HFFc6 (cell line): ENCODE measurements at regions not wholly inside any gene's neighbourhood (a gene's known extent, or its start where the extent isn't known, plus 50 kb on each side); places are given as distances from the start of the nearest gene placed in this dataset.

Experiments used
- DNase-seq: peaks from one replicate; pipeline ENCODE4 v3.0.0-alpha.2; 2018
- H3K27ac Mint-ChIP-seq: 2 replicates; pipeline ENCODE4 v1.8.0; 2020; ENCODE audit warnings: mild to moderate bottlenecking, mixed read lengths
- H3K27me3 Mint-ChIP-seq: 2 replicates; pipeline ENCODE4 v1.8.0; 2021; ENCODE audit warnings: mild to moderate bottlenecking, moderate library complexity, mixed read lengths; ENCODE audit not compliant: insufficient read depth
- H3K36me3 Mint-ChIP-seq: 2 replicates; pipeline ENCODE4 v1.8.0; 2021; ENCODE audit warnings: low read depth, mixed read lengths
- H3K4me1 Mint-ChIP-seq: 2 replicates; pipeline ENCODE4 v1.8.0; 2020; ENCODE audit warnings: low read depth, mixed read lengths
- H3K4me3 Mint-ChIP-seq: 2 replicates; pipeline ENCODE4 v1.8.0; 2020; ENCODE audit warnings: mild to moderate bottlenecking, moderate library complexity, mixed read lengths
- H3K9me3 Mint-ChIP-seq: 2 replicates; pipeline ENCODE4 v1.8.0; 2020; ENCODE audit warnings: mild to moderate bottlenecking, mixed read lengths
- TF ChIP-seq, protein P1 (sequence below): fragments of 200-600 bp; sonication (generic); IDR thresholded peaks from 2 replicates; pipeline ENCODE4 v1.5.0; 2021; ENCODE audit warnings: antibody characterized with exemption, mild to moderate bottlenecking

DNA sequence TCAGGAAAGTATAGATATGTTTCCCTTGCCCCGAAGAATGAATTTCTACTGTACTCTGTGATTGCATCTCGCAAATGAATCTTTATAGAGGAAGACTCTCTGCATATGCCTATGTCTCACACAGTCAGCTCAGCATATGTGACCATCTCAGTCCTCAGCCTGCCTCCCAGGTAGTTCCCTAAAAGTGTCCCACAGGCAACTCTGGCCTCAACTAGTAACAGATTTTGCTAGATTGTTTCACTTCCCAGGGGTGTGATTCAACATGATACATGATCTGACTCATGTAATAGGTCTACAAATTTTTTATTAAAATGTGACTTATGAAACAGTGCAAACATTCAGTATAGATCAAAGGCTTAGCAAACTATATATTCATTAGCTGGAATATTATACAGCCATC, 296.6 kb upstream of the CRIM1 start:
- no peaks in the 10 kb centered on the region for H3K36me3 Mint-ChIP-seq
- TF ChIP-seq, protein P1, sequence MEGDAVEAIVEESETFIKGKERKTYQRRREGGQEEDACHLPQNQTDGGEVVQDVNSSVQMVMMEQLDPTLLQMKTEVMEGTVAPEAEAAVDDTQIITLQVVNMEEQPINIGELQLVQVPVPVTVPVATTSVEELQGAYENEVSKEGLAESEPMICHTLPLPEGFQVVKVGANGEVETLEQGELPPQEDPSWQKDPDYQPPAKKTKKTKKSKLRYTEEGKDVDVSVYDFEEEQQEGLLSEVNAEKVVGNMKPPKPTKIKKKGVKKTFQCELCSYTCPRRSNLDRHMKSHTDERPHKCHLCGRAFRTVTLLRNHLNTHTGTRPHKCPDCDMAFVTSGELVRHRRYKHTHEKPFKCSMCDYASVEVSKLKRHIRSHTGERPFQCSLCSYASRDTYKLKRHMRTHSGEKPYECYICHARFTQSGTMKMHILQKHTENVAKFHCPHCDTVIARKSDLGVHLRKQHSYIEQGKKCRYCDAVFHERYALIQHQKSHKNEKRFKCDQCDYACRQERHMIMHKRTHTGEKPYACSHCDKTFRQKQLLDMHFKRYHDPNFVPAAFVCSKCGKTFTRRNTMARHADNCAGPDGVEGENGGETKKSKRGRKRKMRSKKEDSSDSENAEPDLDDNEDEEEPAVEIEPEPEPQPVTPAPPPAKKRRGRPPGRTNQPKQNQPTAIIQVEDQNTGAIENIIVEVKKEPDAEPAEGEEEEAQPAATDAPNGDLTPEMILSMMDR: no peak
- H3K27ac Mint-ChIP-seq: no peak overlapping the region
- no peak for DNase-seq
- no peaks in the 10 kb centered on the region for H3K9me3 Mint-ChIP-seq
- H3K4me1 Mint-ChIP-seq: no peaks in the 10 kb centered on the region
- no peak overlapping the region for H3K4me3 Mint-ChIP-seq
- peaks cover 1% of the 10 kb centered on the region for H3K27me3 Mint-ChIP-seq

GRCh38 chr2:36058076-36058475, 297.5 kb upstream of the CRIM1 start:
- Mint-ChIP-seq H3K27me3 (peaks cover 1% of the 10 kb centered on the region), H3K4me3 (no peak overlapping the region), H3K9me3 (no peaks in the 10 kb centered on the region), H3K36me3 (no peaks in the 10 kb centered on the region), H3K27ac (no peak overlapping the region; the same call in 1 of the 2 replicates), H3K4me1 (no peaks in the 10 kb centered on the region)
- no peak for DNase-seq
- TF ChIP-seq, protein P1: no peak

DNA sequence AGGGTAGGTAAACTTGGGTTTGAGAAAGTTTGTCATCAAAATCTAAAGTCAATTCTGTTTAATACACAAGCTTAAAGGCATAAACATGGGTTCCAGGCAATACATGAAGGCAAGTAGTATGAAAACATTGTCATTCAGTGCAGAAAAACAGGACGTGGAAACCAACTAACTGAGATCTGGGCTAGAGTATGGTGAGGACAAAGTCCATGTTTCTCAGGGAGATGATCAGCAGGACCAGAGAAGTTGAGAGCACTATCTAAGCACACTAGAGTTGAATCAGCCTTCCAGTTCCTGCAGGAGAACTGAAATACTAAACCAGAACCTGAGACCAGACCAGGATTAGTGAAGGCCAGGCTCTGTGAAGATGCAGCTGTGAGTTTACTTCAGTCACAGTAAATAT, 302.8 kb upstream of the CRIM1 start:
- Mint-ChIP-seq H3K9me3 (no peaks in the 10 kb centered on the region), H3K27ac (no peak overlapping the region), H3K4me3 (no peak overlapping the region), H3K4me1 (no peaks in the 10 kb centered on the region), H3K36me3 (no peaks in the 10 kb centered on the region), H3K27me3 (peaks cover 2% of the 10 kb centered on the region; the same call in 1 of the 2 replicates)
- DNase-seq: no peak
- TF ChIP-seq, protein P1: no peak

DNA sequence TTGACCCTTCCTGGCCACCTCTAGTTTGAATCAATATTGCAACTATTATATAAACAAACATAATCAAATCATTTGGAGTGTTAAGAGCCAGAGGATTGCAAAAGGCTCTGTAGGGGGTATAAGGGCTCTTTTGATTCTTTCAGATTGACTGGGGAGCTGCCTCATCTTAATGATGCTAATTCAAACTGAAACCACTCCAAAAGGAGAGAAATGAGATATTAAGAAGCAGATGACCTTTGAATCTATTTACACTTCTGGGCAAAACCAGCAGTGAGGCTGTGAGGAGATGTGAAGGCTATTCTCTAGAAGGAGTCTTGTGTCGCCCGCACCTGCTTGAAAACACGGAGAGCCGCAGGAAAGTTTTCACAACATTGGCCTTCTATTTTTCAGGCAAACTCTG, 311.2 kb upstream of the CRIM1 start:
- Mint-ChIP-seq H3K4me3 (no peak overlapping the region), H3K4me1 (no peaks in the 10 kb centered on the region)

DNA sequence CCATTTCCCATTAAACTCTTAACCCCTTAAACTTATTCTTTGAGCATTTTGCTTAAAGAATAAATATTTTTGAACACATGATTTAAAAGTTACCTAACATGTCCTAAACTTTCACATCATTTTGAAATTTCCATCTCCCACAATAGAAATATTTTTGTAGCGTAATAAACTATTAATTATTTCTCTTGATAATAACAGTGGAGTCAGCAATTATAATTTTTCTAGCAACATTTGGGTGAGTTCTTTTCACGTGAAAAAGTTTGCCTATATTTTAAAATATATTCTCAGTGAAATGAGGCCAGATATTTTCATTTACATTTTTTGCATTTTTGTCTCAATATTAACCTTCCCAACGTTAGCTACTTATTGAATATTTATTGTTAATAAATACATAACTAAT, 320.4 kb upstream of the CRIM1 start:
- H3K27ac Mint-ChIP-seq: no peak overlapping the region
- H3K36me3 Mint-ChIP-seq: no peaks in the 10 kb centered on the region
- TF ChIP-seq, protein P1: no peak
- H3K4me1 Mint-ChIP-seq: no peaks in the 10 kb centered on the region
- DNase-seq: no peak
- H3K4me3 Mint-ChIP-seq: no peak overlapping the region
- peaks cover 4% of the 10 kb centered on the region; the same call in 1 of the 2 replicates for H3K9me3 Mint-ChIP-seq
- no peaks in the 10 kb centered on the region for H3K27me3 Mint-ChIP-seq

More for the DNA sequence above, 311.2 kb upstream of the CRIM1 start:
- H3K9me3 Mint-ChIP-seq: no peaks in the 10 kb centered on the region; the same call in 1 of the 2 replicates
- TF ChIP-seq, protein P1: no peak
- no peak overlapping the region for H3K27ac Mint-ChIP-seq
- peaks cover 2% of the 10 kb centered on the region; the same call in 1 of the 2 replicates for H3K27me3 Mint-ChIP-seq
- no peak for DNase-seq
- no peaks in the 10 kb centered on the region for H3K36me3 Mint-ChIP-seq

DNA sequence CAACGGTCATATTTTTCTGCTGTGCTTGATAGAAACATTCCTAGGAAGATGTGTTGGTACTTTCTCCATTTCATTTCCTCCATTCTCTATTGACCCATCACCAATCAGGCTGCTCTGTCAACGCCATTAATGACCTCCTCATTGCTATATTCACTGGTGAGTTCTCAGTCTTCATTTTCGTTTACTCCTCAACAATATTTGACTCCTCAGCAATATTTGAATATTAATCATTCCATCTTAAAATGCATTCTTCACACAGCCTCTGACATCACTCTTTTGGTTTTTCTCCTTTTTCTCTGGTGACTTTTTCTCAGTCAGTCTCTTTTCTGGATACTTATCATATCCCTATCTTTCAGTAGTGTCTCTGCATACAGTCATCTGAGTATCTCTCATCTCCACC, 323.5 kb upstream of the CRIM1 start:
- no peak overlapping the region for H3K4me3 Mint-ChIP-seq
- peaks cover 4% of the 10 kb centered on the region; the same call in 1 of the 2 replicates for H3K9me3 Mint-ChIP-seq
- TF ChIP-seq, protein P1: no peak
- no peak overlapping the region for H3K27ac Mint-ChIP-seq
- H3K4me1 Mint-ChIP-seq: no peaks in the 10 kb centered on the region
- no peak for DNase-seq
- no peaks in the 10 kb centered on the region for H3K27me3 Mint-ChIP-seq
- no peaks in the 10 kb centered on the region for H3K36me3 Mint-ChIP-seq
